CD4-positive, alpha-beta T cell (primary cell): ENCODE measurements at regions not wholly inside any gene's neighbourhood (a gene's known extent, or its start where the extent isn't known, plus 50 kb on each side); places are given as distances from the start of the nearest gene placed in this dataset.

Source experiments
- ATAC-seq: fragments of 200-7000 bp; cut with Tn5 transposase; one replicate; pipeline ENCODE4 v1.10.0; 2022; ENCODE audit warnings: mild to moderate bottlenecking; ENCODE audit not compliant: poor library complexity
- CTCF ChIA-PET: fragments of 350-600 bp; sonication (Branson Sonifier 250); formaldehyde crosslinking; loops from one replicate; lab custom pipeline; 2021; ENCODE audit warnings: antibody characterized with exemption, inconsistent platforms; lab: Charles Lee
- POLR2A ChIA-PET: fragments of 350-600 bp; sonication (Branson Sonifier 250); formaldehyde crosslinking; loops from one replicate; lab custom pipeline; 2021; ENCODE audit warnings: antibody characterized with exemption, inconsistent platforms; lab: Charles Lee
- DNase-seq, 14 experiments: peaks; one replicate each; pipeline ENCODE4 v3.0.0-alpha.2; 2013 to 2020; ENCODE audit warnings: mixed read lengths in 2 of 14
- H3K27ac ChIP-seq, 2 donors: one replicate each; pipeline versions ENCODE4 v1.5.1 to v1.7.0; 2013; ENCODE audit warnings: low read length in 2 of 2, low read depth in 1 of 2, mild to moderate bottlenecking in 1 of 2
- H3K27me3 ChIP-seq, 2 experiments: 1 replicate in 1 of 2; 2 replicates in 1 of 2; pipeline versions ENCODE4 v1.6.1 to v1.7.0; 2013; ENCODE audit warnings: low read length in 2 of 2, control low read depth in 1 of 2, mild to moderate bottlenecking in 1 of 2, moderate library complexity in 1 of 2; ENCODE audit not compliant: insufficient read depth in 2 of 2, control insufficient read depth in 1 of 2
- H3K36me3 ChIP-seq: one replicate; pipeline ENCODE4 v1.6.1; 2013; ENCODE audit warnings: low read length, control low read depth; ENCODE audit not compliant: insufficient read depth
- H3K4me1 ChIP-seq: one replicate; pipeline ENCODE4 v1.6.1; 2013; ENCODE audit warnings: low read length, control low read depth; ENCODE audit not compliant: insufficient read depth
- H3K4me3 ChIP-seq: one replicate; pipeline ENCODE4 v1.5.1; 2013; ENCODE audit warnings: mild to moderate bottlenecking, low read length, moderate library complexity
- H3K9me3 ChIP-seq, 2 experiments: 1 replicate in 1 of 2; 2 replicates in 1 of 2; pipeline versions ENCODE4 v1.6.1 to v1.7.0; 2013; ENCODE audit warnings: low read length in 2 of 2, mild to moderate bottlenecking in 2 of 2, control low read depth in 1 of 2, moderate library complexity in 1 of 2; ENCODE audit not compliant: control insufficient read depth in 1 of 2, insufficient read depth in 1 of 2
- H3K27ac Mint-ChIP-seq: one replicate; pipeline ENCODE4 v1.8.0; 2020; ENCODE audit warnings: mixed read lengths
- H3K27me3 Mint-ChIP-seq: one replicate; pipeline ENCODE4 v1.8.0; 2021; ENCODE audit warnings: mixed read lengths
- H3K36me3 Mint-ChIP-seq: one replicate; pipeline ENCODE4 v1.8.0; 2021; ENCODE audit warnings: low read depth, mixed read lengths
- H3K4me1 Mint-ChIP-seq: one replicate; pipeline ENCODE4 v1.8.0; 2021; ENCODE audit warnings: low read depth, mixed read lengths
- H3K4me3 Mint-ChIP-seq: one replicate; pipeline ENCODE4 v1.8.0; 2020; ENCODE audit warnings: mild to moderate bottlenecking, mixed read lengths
- H3K9me3 Mint-ChIP-seq: one replicate; pipeline ENCODE4 v1.8.0; 2020; ENCODE audit warnings: mixed read lengths
- CTCF ChIP-seq: fragments of 200-600 bp; IDR thresholded peaks from one replicate; pipeline ENCODE4 v1.8.0; 2022; ENCODE audit warnings: antibody characterized with exemption, mild to moderate bottlenecking
- intact Hi-C, 2 experiments: fragments of 100-400 bp; cut with DNase I in 1 of 2; cut with micrococcal nuclease in 1 of 2; formaldehyde crosslinking; loops; one replicate each; pipeline versions ENCODE4 v1.15.1 to v1.9.0; 2023 to 2025; cut with DNase I, micrococcal nuclease

GRCh38 chr1:214844319-214844718 is 238.2 kb upstream of the KCNK2 start:
- Mint-ChIP-seq H3K27ac (no peak overlapping the region), H3K4me1 (no peaks in the 10 kb centered on the region), H3K27me3 (peaks cover 11% of the 10 kb centered on the region), H3K9me3 (no peaks in the 10 kb centered on the region), H3K4me3 (no peak overlapping the region), H3K36me3 (no peaks in the 10 kb centered on the region)
- DNase-seq = no peak
- H3K4me3 ChIP-seq = no peak overlapping the region
- H3K9me3 ChIP-seq = no peaks in the 10 kb centered on the region
- no peaks in the 10 kb centered on the region for H3K36me3 ChIP-seq
- no peak for ATAC-seq
- ChIA-PET CTCF (no interaction called here), POLR2A (no interaction called here)
- no peaks in the 10 kb centered on the region for H3K4me1 ChIP-seq
- no peaks in the 10 kb centered on the region for H3K27me3 ChIP-seq
- H3K27ac ChIP-seq = no peak overlapping the region
- no peak for TF ChIP-seq CTCF
- intact Hi-C loops = no loop called here

GRCh38 chr1:214846276-214846675 is 236.3 kb upstream of the KCNK2 start:
- CTCF ChIA-PET = no interaction called here
- no peaks in the 10 kb centered on the region for H3K4me1 ChIP-seq
- no peak overlapping the region for H3K4me3 Mint-ChIP-seq
- peaks cover 11% of the 10 kb centered on the region for H3K27me3 Mint-ChIP-seq
- H3K36me3 Mint-ChIP-seq = no peaks in the 10 kb centered on the region
- H3K27ac Mint-ChIP-seq = no peak overlapping the region
- ATAC-seq (no peak), DNase-seq (no peak)
- H3K9me3 Mint-ChIP-seq = peaks cover 4% of the 10 kb centered on the region
- H3K4me1 Mint-ChIP-seq = no peaks in the 10 kb centered on the region
- H3K27ac ChIP-seq = no peak overlapping the region
- TF ChIP-seq CTCF = no peak
- POLR2A ChIA-PET = no interaction called here
- H3K27me3 ChIP-seq = no peaks in the 10 kb centered on the region
- H3K4me3 ChIP-seq = no peak overlapping the region
- peaks cover 0 to 3% of the 10 kb centered on the region in 2 experiments for H3K9me3 ChIP-seq
- intact Hi-C loops = loop anchor here in 1 of 2 experiments (5.0 kb wide), 1 partner anchor 59 kb away; no protein-coding TSS in a partner anchor
- H3K36me3 ChIP-seq = no peaks in the 10 kb centered on the region

- Histone ChIP-seq H3K27ac (no peak overlapping the region), H3K4me3 (no peak overlapping the region), H3K27me3 (no peaks in the 10 kb centered on the region), H3K9me3 (peaks cover 0 to 3% of the 10 kb centered on the region in 2 experiments), H3K36me3 (no peaks in the 10 kb centered on the region), H3K4me1 (no peaks in the 10 kb centered on the region)
- Mint-ChIP-seq H3K36me3 (no peaks in the 10 kb centered on the region), H3K27me3 (peaks cover 11% of the 10 kb centered on the region), H3K4me3 (no peak overlapping the region), H3K4me1 (no peaks in the 10 kb centered on the region), H3K27ac (no peak overlapping the region), H3K9me3 (peaks cover 4% of the 10 kb centered on the region)
- ChIA-PET CTCF (no interaction called here), POLR2A (no interaction called here)
- intact Hi-C loops = loop anchor here in 1 of 2 experiments (5.0 kb wide), 1 partner anchor 60 kb away; no protein-coding TSS in a partner anchor
- no peak for TF ChIP-seq CTCF
- ATAC-seq (no peak), DNase-seq (no peak)
These were observed 235.3 kb upstream of the KCNK2 start for GRCh38 chr1:214847071-214847810.
